Stimulated activated naive CD8-positive, alpha-beta T cell treated with anti-CD3 and anti-CD28 coated beads, Interleukin-15, Interleukin-2, amounts not matched to agents 100 ng/mL and 50 ng/mL, for 24 hours (primary cell): ENCODE measurements at regions not wholly inside any gene's neighbourhood (a gene's known extent, or its start where the extent isn't known, plus 50 kb on each side); places are given as distances from the start of the nearest gene placed in this dataset.
"Not testable (repeated sequence)": the region's sequence is repeated elsewhere in the genome, so short reads cannot be mapped to it uniquely, and the experiment has no call there.

Experiments used
- H3K27ac Mint-ChIP-seq: one replicate; pipeline ENCODE4 v1.8.0; 2021; ENCODE audit warnings: mild to moderate bottlenecking, mixed read lengths
- H3K27me3 Mint-ChIP-seq: one replicate; pipeline ENCODE4 v1.8.0; 2021; ENCODE audit warnings: mixed read lengths
- H3K36me3 Mint-ChIP-seq: one replicate; pipeline ENCODE4 v1.8.0; 2021; ENCODE audit warnings: low read depth, mixed read lengths
- H3K4me1 Mint-ChIP-seq: one replicate; pipeline ENCODE4 v1.8.0; 2021; ENCODE audit warnings: low read depth, mixed read lengths
- H3K4me3 Mint-ChIP-seq: one replicate; pipeline ENCODE4 v1.8.0; 2021; ENCODE audit warnings: mild to moderate bottlenecking, mixed read lengths
- H3K9me3 Mint-ChIP-seq: one replicate; pipeline ENCODE4 v1.8.0; 2021; ENCODE audit warnings: mixed read lengths

DNA sequence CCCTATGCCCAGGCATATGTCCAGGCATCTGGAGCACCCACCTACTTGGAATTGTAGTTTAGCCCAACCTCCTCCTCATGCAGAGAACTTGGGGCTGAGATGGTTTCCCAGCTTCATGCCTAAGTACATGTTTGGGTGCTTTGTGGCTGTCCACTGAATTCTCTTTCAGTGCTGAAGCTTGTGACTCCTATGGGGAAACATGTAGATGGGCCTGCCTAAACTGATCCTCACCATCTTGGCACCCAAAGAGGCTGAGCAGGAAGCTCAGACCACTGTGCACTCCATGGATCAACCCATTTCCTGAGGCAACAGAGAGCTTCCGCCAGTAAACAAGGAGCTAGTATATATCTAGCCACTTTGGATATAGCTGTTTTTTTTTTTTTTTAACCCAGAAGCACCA is 2733.7 kb downstream of the PCDH7 start:
- H3K36me3 Mint-ChIP-seq = no peaks in the 10 kb centered on the region
- H3K9me3 Mint-ChIP-seq = peaks cover 9% of the 10 kb centered on the region
- H3K27me3 Mint-ChIP-seq = no peaks in the 10 kb centered on the region
- no peaks in the 10 kb centered on the region for H3K4me1 Mint-ChIP-seq
- no peak overlapping the region for H3K27ac Mint-ChIP-seq
- H3K4me3 Mint-ChIP-seq = no peak overlapping the region

GRCh38 chr4:33465565-33465964 is 2745.4 kb downstream of the PCDH7 start:
- no peak overlapping the region for H3K27ac Mint-ChIP-seq
- H3K4me1 Mint-ChIP-seq = no peaks in the 10 kb centered on the region
- no peaks in the 10 kb centered on the region for H3K27me3 Mint-ChIP-seq
- no peak overlapping the region for H3K4me3 Mint-ChIP-seq
- H3K9me3 Mint-ChIP-seq = peaks cover 4% of the 10 kb centered on the region
- no peaks in the 10 kb centered on the region for H3K36me3 Mint-ChIP-seq

GRCh38 chr4:33467291-33467690 is 2747.1 kb downstream of the PCDH7 start:
- Mint-ChIP-seq H3K27ac (no peak overlapping the region), H3K4me1 (no peaks in the 10 kb centered on the region), H3K36me3 (no peaks in the 10 kb centered on the region), H3K9me3 (peaks cover 4% of the 10 kb centered on the region), H3K27me3 (no peaks in the 10 kb centered on the region), H3K4me3 (no peak overlapping the region)

- no peaks in the 10 kb centered on the region for H3K27me3 Mint-ChIP-seq
- H3K27ac Mint-ChIP-seq = no peak overlapping the region
Observed at GRCh38 chr4:33470805-33471204, 2750.6 kb downstream of the PCDH7 start.

GRCh38 chr4:33477715-33478114 is 2757.5 kb downstream of the PCDH7 start:
- H3K9me3 Mint-ChIP-seq = peaks cover 5% of the 10 kb centered on the region
- H3K27me3 Mint-ChIP-seq = no peaks in the 10 kb centered on the region
- H3K27ac Mint-ChIP-seq = no peak overlapping the region
- no peaks in the 10 kb centered on the region for H3K36me3 Mint-ChIP-seq
- no peaks in the 10 kb centered on the region for H3K4me1 Mint-ChIP-seq
- H3K4me3 Mint-ChIP-seq = no peak overlapping the region

More at GRCh38 chr4:33470805-33471204, 2750.6 kb downstream of the PCDH7 start:
- H3K36me3 Mint-ChIP-seq = no peaks in the 10 kb centered on the region
- no peak overlapping the region for H3K4me3 Mint-ChIP-seq
- no peaks in the 10 kb centered on the region for H3K9me3 Mint-ChIP-seq
- H3K4me1 Mint-ChIP-seq = no peaks in the 10 kb centered on the region

DNA sequence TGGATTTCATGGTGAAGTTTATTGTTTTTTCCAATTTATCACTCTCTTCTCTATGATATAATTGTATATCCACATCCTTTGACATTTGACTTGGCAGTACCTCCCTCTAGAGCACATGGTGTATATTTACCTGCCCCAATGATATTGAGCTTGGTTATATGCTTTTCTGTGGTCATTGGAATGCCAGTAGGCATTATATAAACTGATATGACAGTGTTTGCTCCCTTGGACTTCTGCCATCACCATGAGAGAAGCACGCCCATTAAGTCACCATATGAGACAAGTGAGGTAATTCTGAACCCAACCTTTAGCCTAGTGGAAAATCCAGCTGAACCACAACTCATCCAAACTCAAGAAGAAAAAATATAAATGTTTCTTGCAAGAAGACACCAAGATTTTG is 2761.5 kb downstream of the ARAP2 start:
- Mint-ChIP-seq H3K4me3 (no peak overlapping the region), H3K27me3 (no peaks in the 10 kb centered on the region), H3K27ac (no peak overlapping the region), H3K9me3 (peaks cover 17% of the 10 kb centered on the region), H3K4me1 (no peaks in the 10 kb centered on the region), H3K36me3 (no peaks in the 10 kb centered on the region)

DNA sequence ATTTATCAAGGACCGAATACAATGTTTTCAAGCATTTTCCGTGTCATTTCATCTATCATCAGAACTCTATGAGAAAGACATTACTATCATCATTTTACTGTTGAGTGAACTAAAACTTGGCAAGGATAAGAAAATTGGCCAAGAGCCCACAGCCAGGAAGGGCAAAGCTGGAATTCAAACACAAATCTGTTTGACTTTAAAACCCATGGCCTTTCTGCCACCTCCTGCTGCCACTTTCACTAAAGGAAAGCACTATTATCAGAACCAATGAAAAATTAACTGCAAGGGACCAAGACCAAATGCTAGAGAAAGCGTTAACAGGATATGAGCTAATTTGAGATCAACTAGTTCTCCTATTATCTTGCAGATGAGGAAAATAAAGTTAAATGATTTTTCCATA is 2759.2 kb downstream of the ARAP2 start:
- no peak overlapping the region for H3K4me3 Mint-ChIP-seq
- H3K27me3 Mint-ChIP-seq = no peaks in the 10 kb centered on the region
- H3K4me1 Mint-ChIP-seq = no peaks in the 10 kb centered on the region
- peaks cover 17% of the 10 kb centered on the region for H3K9me3 Mint-ChIP-seq
- H3K36me3 Mint-ChIP-seq = no peaks in the 10 kb centered on the region
- no peak overlapping the region for H3K27ac Mint-ChIP-seq

- Mint-ChIP-seq H3K27ac (no peak overlapping the region), H3K36me3 (no peaks in the 10 kb centered on the region), H3K4me1 (no peaks in the 10 kb centered on the region), H3K4me3 (no peak overlapping the region), H3K27me3 (no peaks in the 10 kb centered on the region), H3K9me3 (peaks cover 3% of the 10 kb centered on the region)
Observed at GRCh38 chr4:33493231-33493630, 2751.1 kb downstream of the ARAP2 start.

DNA sequence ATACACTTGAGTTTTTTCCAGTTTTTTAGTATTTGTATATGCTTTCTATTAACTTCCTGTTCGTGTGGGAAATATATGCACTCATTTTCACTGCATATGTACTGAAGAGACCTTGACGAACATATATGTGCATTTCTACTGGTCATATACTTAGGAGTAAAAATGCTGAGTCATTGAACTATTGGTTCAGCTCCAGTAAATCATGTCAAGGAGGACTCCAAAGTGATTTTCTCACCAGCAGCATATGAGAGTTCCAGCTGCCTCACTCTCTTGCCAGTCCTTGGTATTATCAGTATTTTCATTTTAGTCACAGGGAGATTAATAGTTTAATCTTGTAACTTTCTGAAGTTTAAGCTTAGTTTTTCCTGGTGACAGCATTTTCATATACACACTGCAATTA is 2750.2 kb downstream of the ARAP2 start:
- Mint-ChIP-seq H3K4me3 (no peak overlapping the region), H3K27me3 (no peaks in the 10 kb centered on the region), H3K4me1 (no peaks in the 10 kb centered on the region), H3K36me3 (no peaks in the 10 kb centered on the region), H3K27ac (no peak overlapping the region), H3K9me3 (peaks cover 8% of the 10 kb centered on the region)

GRCh38 chr4:33501587-33501986 is 2742.7 kb downstream of the ARAP2 start:
- H3K27me3 Mint-ChIP-seq, H3K4me3 Mint-ChIP-seq, H3K36me3 Mint-ChIP-seq, H3K4me1 Mint-ChIP-seq, H3K27ac Mint-ChIP-seq: not testable (repeated sequence)
- peaks cover 24% of the 10 kb centered on the region for H3K9me3 Mint-ChIP-seq

DNA sequence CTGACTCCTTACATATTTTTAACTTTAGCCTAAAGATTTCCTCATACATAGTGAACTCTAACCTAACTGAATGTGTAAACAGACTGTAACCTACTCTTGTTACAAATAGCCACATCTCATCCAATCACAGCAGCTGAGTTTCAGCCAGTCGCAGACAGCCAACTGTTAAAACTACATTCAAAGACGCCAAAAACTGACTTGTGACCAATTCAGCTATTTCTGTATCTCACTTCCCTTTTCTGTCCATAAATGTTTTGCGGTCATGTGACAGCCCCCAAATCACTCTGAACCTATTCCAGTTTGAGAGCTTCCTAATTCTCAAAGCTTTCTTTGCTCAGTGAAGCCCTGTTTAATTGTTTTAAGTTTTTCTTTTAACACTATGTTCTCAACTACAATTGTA is 2731.9 kb downstream of the ARAP2 start:
- Mint-ChIP-seq H3K4me1 (no peaks in the 10 kb centered on the region), H3K27ac (no peak overlapping the region), H3K9me3 (peaks cover 10% of the 10 kb centered on the region), H3K4me3 (no peak overlapping the region), H3K36me3 (no peaks in the 10 kb centered on the region), H3K27me3 (no peaks in the 10 kb centered on the region)

GRCh38 chr4:33518856-33519255 is 2725.5 kb downstream of the ARAP2 start:
- no peaks in the 10 kb centered on the region for H3K4me1 Mint-ChIP-seq
- no peaks in the 10 kb centered on the region for H3K36me3 Mint-ChIP-seq
- no peak overlapping the region for H3K27ac Mint-ChIP-seq
- peaks cover 26% of the 10 kb centered on the region for H3K9me3 Mint-ChIP-seq
- no peak overlapping the region for H3K4me3 Mint-ChIP-seq
- no peaks in the 10 kb centered on the region for H3K27me3 Mint-ChIP-seq

DNA sequence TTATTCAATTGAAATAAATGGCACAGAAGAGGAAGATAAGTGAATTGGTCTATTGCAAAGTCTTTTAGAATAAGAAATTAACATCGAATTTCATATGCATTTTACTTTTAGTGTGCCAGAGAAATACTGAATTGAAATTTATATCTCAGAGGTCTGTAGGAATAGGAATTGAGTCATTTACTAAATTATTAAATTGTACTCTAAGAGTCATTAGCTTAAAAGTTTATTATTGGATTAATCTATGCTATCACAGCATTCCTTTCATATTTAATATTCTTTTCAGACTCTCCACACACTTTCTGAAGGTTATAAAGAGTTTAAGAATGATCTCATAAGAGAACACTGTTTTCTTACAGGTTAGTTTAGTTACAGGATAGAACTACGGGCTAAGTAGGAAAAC is 2711.5 kb downstream of the ARAP2 start:
- H3K27ac Mint-ChIP-seq = no peak overlapping the region
- H3K27me3 Mint-ChIP-seq = no peaks in the 10 kb centered on the region
- peaks cover 4% of the 10 kb centered on the region for H3K9me3 Mint-ChIP-seq
- no peak overlapping the region for H3K4me3 Mint-ChIP-seq
- H3K4me1 Mint-ChIP-seq = no peaks in the 10 kb centered on the region
- no peaks in the 10 kb centered on the region for H3K36me3 Mint-ChIP-seq

DNA sequence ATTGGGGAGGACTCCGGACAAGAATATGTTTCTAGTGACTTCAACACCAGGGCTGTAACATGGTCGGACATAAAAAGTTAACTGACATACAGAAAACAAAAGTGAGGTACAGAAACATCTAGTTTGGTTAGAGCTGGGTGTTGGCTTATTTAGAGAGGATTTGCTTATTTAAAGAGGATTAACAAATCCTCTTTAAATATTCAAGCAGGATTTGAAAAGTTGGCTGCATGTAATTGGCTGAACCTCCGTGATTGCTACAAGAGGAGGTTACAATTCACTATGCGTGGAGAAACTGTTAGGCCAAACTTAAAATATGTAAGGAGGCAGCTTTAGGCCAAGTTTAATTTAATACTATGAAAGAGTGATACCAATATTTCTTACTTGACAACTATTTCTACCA is 2707.4 kb downstream of the ARAP2 start:
- Mint-ChIP-seq H3K27me3 (no peaks in the 10 kb centered on the region), H3K4me1 (no peaks in the 10 kb centered on the region), H3K4me3 (no peak overlapping the region), H3K27ac (no peak overlapping the region), H3K9me3 (peaks cover 12% of the 10 kb centered on the region), H3K36me3 (no peaks in the 10 kb centered on the region)

DNA sequence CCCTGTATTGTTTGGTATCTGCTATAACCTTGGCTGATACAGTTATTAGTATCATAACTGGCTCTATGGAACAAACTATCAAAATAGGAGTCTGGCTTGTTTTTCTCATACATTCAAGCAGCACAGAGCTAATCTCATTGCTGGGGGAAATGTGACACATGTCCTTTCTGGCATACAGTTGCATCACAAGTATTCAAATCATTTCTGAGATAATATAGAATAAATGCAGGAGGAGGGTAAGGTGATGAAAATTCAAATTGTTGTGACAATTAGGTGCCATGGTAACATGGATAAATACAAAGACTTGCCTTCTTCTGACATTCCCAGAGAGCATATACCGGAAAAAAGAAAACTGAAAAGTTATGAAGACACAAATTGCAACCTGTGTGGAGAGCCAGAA is 2706.8 kb downstream of the ARAP2 start:
- Mint-ChIP-seq H3K4me3 (no peak overlapping the region), H3K4me1 (no peaks in the 10 kb centered on the region), H3K27me3 (no peaks in the 10 kb centered on the region), H3K9me3 (peaks cover 18% of the 10 kb centered on the region), H3K36me3 (no peaks in the 10 kb centered on the region), H3K27ac (no peak overlapping the region)

DNA sequence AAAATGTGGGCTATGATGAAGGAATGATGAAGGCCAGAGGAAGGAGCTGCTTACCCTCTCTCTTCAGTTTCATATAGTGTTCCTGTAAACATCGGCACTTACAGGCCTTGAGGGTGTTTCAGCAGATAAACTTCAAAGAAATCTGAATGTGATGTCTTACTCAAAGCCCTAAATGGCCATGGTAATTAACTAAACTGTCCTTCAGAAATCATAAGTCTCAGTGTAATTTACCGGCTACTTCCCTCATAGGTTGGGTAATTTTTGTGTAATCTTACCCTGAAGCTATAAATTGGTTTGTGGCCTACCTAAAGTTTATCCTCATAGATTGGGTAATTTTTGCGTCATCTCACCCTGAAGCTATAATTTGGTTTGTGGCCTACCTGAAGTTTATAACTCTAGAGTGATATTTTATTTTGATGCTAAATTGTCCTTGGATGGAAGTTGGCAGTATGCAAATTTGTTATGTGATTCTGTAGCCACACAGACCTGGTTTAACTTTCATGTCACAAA is 2700.3 kb downstream of the ARAP2 start:
- Mint-ChIP-seq H3K4me3 (no peak overlapping the region), H3K9me3 (peaks cover 17% of the 10 kb centered on the region), H3K27me3 (no peaks in the 10 kb centered on the region), H3K27ac (no peak overlapping the region), H3K4me1 (no peaks in the 10 kb centered on the region), H3K36me3 (no peaks in the 10 kb centered on the region)
